ENCODE measurements at regions not wholly inside any gene's neighbourhood (a gene's known extent, or its start where the extent isn't known, plus 50 kb on each side); places are given as distances from the start of the nearest gene placed in this dataset.

DNA sequence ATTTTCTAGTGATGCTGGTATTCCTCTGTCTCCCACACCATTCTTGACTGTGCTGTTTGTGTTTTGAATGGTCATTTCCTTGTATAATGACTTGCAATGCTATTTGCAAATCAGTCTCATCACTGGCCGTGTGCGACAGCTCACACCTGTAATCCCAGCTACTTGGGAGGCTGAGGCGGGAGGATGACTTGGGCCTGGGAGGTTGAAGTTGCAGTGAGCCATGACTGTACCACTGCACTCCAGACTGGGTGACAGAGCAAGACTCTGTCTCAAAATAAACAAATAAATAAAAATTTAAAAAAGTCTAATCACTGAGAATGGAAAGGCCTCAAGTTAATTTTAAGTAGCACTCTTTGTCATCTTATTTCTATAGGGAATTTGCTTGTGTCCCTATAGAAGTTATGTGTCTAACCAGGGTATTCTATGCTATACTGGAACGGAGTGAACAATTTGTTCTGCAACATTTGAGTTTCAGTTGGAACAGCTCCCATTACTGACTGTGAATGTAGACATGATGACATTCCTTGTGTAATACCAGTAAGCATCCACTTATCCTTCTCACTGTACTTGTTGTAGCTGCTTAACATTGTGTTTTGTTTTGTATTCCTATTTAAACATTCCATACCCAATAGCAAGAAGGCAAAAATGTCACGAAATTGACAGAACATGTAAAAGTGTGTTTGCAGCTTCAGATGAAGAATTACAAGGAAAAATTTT lies 126.3 kb downstream of the MGST1 start:
- intact Hi-C loops (cut with micrococcal nuclease; ENCODE audit: unreplicated experiment), result no loop called here
- FAIRE-seq, result no peak
- no peaks in the 10 kb centered on the region for H3K9me3 ChIP-seq (ENCODE audit: low read length)

DNA sequence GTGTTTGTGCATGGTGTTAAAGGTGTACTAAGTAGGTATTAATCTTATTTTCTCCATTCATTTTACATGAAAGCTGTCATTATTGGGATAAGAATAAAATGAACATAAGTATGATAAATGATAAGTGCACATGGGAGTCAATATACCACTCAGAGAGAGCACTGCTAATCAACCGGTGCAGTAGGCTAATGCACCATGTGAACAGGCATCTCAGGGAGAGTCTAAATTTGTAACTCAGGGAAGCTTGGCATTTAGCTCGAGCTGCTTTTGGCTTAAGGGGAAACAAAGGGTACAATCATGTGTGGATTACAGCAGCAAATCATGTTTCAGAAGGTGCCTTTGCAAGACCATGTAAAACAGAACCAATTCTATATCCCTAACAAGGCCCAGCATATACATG lies 127.4 kb downstream of the MGST1 start:
- in situ Hi-C loops (cut with HindIII; ENCODE audit: extremely low pct_ligation_motif_present, low pct_unique_long_range_greater_than_20kb), result no loop called here
- ChIA-PET CTCF (ENCODE audit: low intra/inter-chr PET ratio, low total read pairs) (no interaction called here), POLR2A (no interaction called here)
- no peak for TF ChIP-seq ZNF33B (CRISPR knock-in tag; IDR thresholded peaks at IDR 0.05)
- no peak for TF ChIP-seq TGIF2 (CRISPR knock-in tag; IDR thresholded peaks at IDR 0.05)
- TF ChIP-seq, protein P1, sequence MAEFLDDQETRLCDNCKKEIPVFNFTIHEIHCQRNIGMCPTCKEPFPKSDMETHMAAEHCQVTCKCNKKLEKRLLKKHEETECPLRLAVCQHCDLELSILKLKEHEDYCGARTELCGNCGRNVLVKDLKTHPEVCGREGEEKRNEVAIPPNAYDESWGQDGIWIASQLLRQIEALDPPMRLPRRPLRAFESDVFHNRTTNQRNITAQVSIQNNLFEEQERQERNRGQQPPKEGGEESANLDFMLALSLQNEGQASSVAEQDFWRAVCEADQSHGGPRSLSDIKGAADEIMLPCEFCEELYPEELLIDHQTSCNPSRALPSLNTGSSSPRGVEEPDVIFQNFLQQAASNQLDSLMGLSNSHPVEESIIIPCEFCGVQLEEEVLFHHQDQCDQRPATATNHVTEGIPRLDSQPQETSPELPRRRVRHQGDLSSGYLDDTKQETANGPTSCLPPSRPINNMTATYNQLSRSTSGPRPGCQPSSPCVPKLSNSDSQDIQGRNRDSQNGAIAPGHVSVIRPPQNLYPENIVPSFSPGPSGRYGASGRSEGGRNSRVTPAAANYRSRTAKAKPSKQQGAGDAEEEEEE (CRISPR knock-in tag; IDR thresholded peaks at IDR 0.05; ENCODE audit: borderline replicate concordance), result no peak
- TF ChIP-seq, protein P2, sequence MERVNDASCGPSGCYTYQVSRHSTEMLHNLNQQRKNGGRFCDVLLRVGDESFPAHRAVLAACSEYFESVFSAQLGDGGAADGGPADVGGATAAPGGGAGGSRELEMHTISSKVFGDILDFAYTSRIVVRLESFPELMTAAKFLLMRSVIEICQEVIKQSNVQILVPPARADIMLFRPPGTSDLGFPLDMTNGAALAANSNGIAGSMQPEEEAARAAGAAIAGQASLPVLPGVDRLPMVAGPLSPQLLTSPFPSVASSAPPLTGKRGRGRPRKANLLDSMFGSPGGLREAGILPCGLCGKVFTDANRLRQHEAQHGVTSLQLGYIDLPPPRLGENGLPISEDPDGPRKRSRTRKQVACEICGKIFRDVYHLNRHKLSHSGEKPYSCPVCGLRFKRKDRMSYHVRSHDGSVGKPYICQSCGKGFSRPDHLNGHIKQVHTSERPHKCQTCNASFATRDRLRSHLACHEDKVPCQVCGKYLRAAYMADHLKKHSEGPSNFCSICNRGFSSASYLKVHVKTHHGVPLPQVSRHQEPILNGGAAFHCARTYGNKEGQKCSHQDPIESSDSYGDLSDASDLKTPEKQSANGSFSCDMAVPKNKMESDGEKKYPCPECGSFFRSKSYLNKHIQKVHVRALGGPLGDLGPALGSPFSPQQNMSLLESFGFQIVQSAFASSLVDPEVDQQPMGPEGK (CRISPR knock-in tag; IDR thresholded peaks at IDR 0.05), result no peak

More for the DNA sequence above, 126.3 kb downstream of the MGST1 start:
- H3K4me1 ChIP-seq (ENCODE audit: insufficient read depth, low read length), result no peaks in the 10 kb centered on the region
- DNase-seq (ENCODE audit: low spot score), result no peak
- no peaks in the 10 kb centered on the region for H4K20me1 ChIP-seq (ENCODE audit: insufficient read depth, low read length)
- WGBS (ENCODE audit: low lambda C conversion rate), result 74% methylated on average over 5 of the region's 5 CpGs
- no peak overlapping the region for H2AFZ ChIP-seq (ENCODE audit: low read length)
- H3K4me3 ChIP-seq (replicated peaks in 1 of 3; ENCODE audit: insufficient read depth in 1 of 3, low read depth in 2 of 3, low read length in 3 of 3), result no peak overlapping the region
- no peaks in the 10 kb centered on the region for H3K36me3 ChIP-seq (replicated peaks in 1 of 2; ENCODE audit: control insufficient read depth in 1 of 2, insufficient read depth in 2 of 2, low read length in 2 of 2)
- H3K9ac ChIP-seq (ENCODE audit: insufficient read depth, low read depth, low read length), result no peak overlapping the region
- no peak overlapping the region for H3K27ac ChIP-seq (ENCODE audit: extremely low read length, insufficient read depth, low read length)
- BruUV-seq (replicated peaks), result no TSS peak
- in situ Hi-C loops (cut with HindIII; ENCODE audit: extremely low pct_ligation_motif_present, low pct_unique_long_range_greater_than_20kb), result no loop called here
- TF ChIP-seq ZNF136 (CRISPR knock-in tag; IDR thresholded peaks at IDR 0.05; ENCODE audit: low read depth) (no peak), ZNF10 (CRISPR knock-in tag; IDR thresholded peaks at IDR 0.05; ENCODE audit: borderline replicate concordance, low read depth) (no peak), ZNF274 (CRISPR knock-in tag; IDR thresholded peaks at IDR 0.05) (no peak)
- no peak overlapping the region for H3K4me2 ChIP-seq (ENCODE audit: low read depth, low read length)
- POLR2A ChIA-PET, result no interaction called here
- no peak for ATAC-seq
- CTCF ChIA-PET (ENCODE audit: low intra/inter-chr PET ratio, low total read pairs), result no interaction called here
- no peaks in the 10 kb centered on the region for H3K79me2 ChIP-seq (ENCODE audit: insufficient read depth, low read length)
- H3K27me3 ChIP-seq (ENCODE audit: control insufficient read depth in 1 of 2, insufficient read depth in 2 of 2, low read length in 2 of 2), result no peaks in the 10 kb centered on the region

More for the DNA sequence above, 127.4 kb downstream of the MGST1 start:
- Histone ChIP-seq H3K9me3 (ENCODE audit: low read length) (no peaks in the 10 kb centered on the region), H3K36me3 (replicated peaks in 1 of 2; ENCODE audit: control insufficient read depth in 1 of 2, insufficient read depth in 2 of 2, low read length in 2 of 2) (no peaks in the 10 kb centered on the region), H3K27me3 (ENCODE audit: control insufficient read depth in 1 of 2, insufficient read depth in 2 of 2, low read length in 2 of 2) (no peaks in the 10 kb centered on the region), H3K4me3 (replicated peaks in 1 of 3; ENCODE audit: insufficient read depth in 1 of 3, low read depth in 2 of 3, low read length in 3 of 3) (no peak overlapping the region), H2AFZ (ENCODE audit: low read length) (no peak overlapping the region), H3K27ac (ENCODE audit: extremely low read length, insufficient read depth, low read length) (no peak overlapping the region), H4K20me1 (ENCODE audit: insufficient read depth, low read length) (no peaks in the 10 kb centered on the region), H3K9ac (ENCODE audit: insufficient read depth, low read depth, low read length) (no peak overlapping the region), H3K4me2 (ENCODE audit: low read depth, low read length) (no peak overlapping the region), H3K4me1 (ENCODE audit: insufficient read depth, low read length) (no peaks in the 10 kb centered on the region), H3K79me2 (ENCODE audit: insufficient read depth, low read length) (no peaks in the 10 kb centered on the region)
- FAIRE-seq, result no peak
- WGBS (ENCODE audit: low lambda C conversion rate), result 52% methylated on average over 2 of the region's 2 CpGs
- BruUV-seq (replicated peaks), result no TSS peak
- DNase-seq (ENCODE audit: low spot score), result no peak
- intact Hi-C loops (cut with micrococcal nuclease; ENCODE audit: unreplicated experiment), result no loop called here
- no peak for ATAC-seq

All from HepG2 (cell line).